ENCODE measurements at regions not wholly inside any gene's neighbourhood (a gene's known extent, or its start where the extent isn't known, plus 50 kb on each side); places are given as distances from the start of the nearest gene placed in this dataset.

DNA sequence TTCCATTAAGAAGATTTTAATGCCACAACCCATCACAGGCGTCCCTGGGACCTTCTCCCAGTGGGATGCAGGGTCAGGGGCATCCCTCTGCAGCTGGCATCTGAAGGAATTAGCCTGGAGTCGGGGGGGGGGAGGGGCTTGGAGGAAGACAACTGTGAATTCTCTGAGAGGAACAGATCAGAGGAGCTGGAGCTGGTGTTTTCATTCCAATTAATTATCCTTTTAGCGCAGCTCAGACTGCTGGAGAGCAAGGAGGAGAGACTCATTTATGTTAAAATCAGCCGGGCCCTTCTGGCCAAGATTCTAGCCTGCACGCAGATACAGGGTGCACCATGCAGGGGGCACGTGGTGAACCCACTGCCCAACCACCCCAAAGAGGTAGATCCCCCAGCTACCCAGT, 116.2 kb downstream of the CHST1 start:
- H3K9ac ChIP-seq (ENCODE audit: low read length) = no peak overlapping the region
- no peaks in the 10 kb centered on the region for H3K4me1 ChIP-seq (ENCODE audit: insufficient read depth, low read length, severe bottlenecking)
- H3K27ac ChIP-seq (ENCODE audit: low read depth, low read length, poor library complexity, severe bottlenecking) = no peak overlapping the region
- no peak for TF ChIP-seq EZH2 (IDR thresholded peaks at IDR 0.05; ENCODE audit: borderline replicate concordance, low read length)
- TF ChIP-seq, protein P1, sequence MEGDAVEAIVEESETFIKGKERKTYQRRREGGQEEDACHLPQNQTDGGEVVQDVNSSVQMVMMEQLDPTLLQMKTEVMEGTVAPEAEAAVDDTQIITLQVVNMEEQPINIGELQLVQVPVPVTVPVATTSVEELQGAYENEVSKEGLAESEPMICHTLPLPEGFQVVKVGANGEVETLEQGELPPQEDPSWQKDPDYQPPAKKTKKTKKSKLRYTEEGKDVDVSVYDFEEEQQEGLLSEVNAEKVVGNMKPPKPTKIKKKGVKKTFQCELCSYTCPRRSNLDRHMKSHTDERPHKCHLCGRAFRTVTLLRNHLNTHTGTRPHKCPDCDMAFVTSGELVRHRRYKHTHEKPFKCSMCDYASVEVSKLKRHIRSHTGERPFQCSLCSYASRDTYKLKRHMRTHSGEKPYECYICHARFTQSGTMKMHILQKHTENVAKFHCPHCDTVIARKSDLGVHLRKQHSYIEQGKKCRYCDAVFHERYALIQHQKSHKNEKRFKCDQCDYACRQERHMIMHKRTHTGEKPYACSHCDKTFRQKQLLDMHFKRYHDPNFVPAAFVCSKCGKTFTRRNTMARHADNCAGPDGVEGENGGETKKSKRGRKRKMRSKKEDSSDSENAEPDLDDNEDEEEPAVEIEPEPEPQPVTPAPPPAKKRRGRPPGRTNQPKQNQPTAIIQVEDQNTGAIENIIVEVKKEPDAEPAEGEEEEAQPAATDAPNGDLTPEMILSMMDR (IDR thresholded peaks at IDR 0.05; ENCODE audit: low read length) = no peak
- no peaks in the 10 kb centered on the region for H3F3A ChIP-seq (ENCODE audit: insufficient read depth, low read length)
- H3K4me3 ChIP-seq (ENCODE audit: low read depth, low read length, poor library complexity, severe bottlenecking) = no peak overlapping the region
- H3K27me3 ChIP-seq (ENCODE audit: insufficient read depth, low read length) = no peaks in the 10 kb centered on the region
- no peak overlapping the region for H2AFZ ChIP-seq (ENCODE audit: low read length)
- no peaks in the 10 kb centered on the region for H4K20me1 ChIP-seq (ENCODE audit: insufficient read depth, low read length)
- no peaks in the 10 kb centered on the region for H3K9me3 ChIP-seq (ENCODE audit: low read length)
- no peaks in the 10 kb centered on the region for H3K79me2 ChIP-seq (ENCODE audit: insufficient read depth, low read length)
- no peak overlapping the region for H3K4me2 ChIP-seq (ENCODE audit: low read length)
- H3K36me3 ChIP-seq (ENCODE audit: insufficient read depth, low read length) = no peaks in the 10 kb centered on the region
- no peaks in the 10 kb centered on the region for H3K9me2 ChIP-seq (ENCODE audit: low read depth, low read length)

DNA sequence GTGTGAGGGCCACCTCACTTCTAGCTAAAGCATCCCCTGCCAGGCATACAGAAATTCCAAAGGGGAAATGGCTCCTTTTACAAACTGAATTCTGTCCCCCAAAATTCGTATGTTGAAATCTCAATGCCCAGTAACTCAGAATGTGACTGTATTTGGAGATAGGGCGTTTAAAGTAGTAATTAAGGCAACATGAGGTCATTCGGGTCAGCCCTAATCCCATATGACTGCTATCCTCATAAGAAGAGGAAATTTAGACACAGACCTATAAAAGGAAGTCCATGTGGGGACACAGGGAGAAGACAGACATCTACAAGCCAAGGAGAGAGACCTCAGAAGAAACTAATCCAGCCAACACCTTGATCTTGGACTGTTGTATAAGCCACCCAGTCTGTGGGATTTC, 119.1 kb downstream of the CHST1 start:
- Histone ChIP-seq H3K9me3 (ENCODE audit: low read length) (no peaks in the 10 kb centered on the region), H4K20me1 (ENCODE audit: insufficient read depth, low read length) (no peaks in the 10 kb centered on the region), H3F3A (ENCODE audit: insufficient read depth, low read length) (no peaks in the 10 kb centered on the region), H3K79me2 (ENCODE audit: insufficient read depth, low read length) (no peaks in the 10 kb centered on the region), H3K4me1 (ENCODE audit: insufficient read depth, low read length, severe bottlenecking) (no peaks in the 10 kb centered on the region), H3K9me2 (ENCODE audit: low read depth, low read length) (no peaks in the 10 kb centered on the region), H3K9ac (ENCODE audit: low read length) (no peak overlapping the region), H3K4me3 (ENCODE audit: low read depth, low read length, poor library complexity, severe bottlenecking) (no peak overlapping the region), H3K27ac (ENCODE audit: low read depth, low read length, poor library complexity, severe bottlenecking) (no peak overlapping the region), H3K36me3 (ENCODE audit: insufficient read depth, low read length) (no peaks in the 10 kb centered on the region), H2AFZ (ENCODE audit: low read length) (no peak overlapping the region), H3K4me2 (ENCODE audit: low read length) (no peak overlapping the region), H3K27me3 (ENCODE audit: insufficient read depth, low read length) (no peaks in the 10 kb centered on the region)
- no peak for TF ChIP-seq EZH2 (IDR thresholded peaks at IDR 0.05; ENCODE audit: borderline replicate concordance, low read length)
- TF ChIP-seq, protein P1 (IDR thresholded peaks at IDR 0.05; ENCODE audit: low read length) = no peak

DNA sequence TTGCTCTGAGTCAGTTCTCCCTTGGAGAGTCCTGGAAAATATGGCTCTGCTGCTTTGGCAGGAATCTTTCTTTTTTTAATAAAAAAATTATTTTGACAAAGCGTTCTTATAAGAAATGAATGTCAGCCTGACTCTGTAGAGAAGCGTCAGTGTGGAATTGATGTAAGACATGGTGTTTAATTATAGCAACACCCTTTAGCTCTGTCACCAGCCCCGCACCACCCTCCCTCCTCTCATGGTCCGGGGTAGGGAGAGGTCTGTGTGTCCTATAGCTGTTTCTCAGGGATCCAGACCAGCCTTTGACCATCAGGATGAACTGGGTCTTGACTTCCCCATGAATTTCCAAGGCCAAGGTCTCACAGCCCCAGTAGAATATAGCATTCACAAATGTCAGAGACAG, 120.6 kb downstream of the CHST1 start:
- H3K4me1 ChIP-seq (ENCODE audit: insufficient read depth, low read length, severe bottlenecking) = no peaks in the 10 kb centered on the region
- no peak overlapping the region for H3K9ac ChIP-seq (ENCODE audit: low read length)
- H3K4me3 ChIP-seq (ENCODE audit: low read depth, low read length, poor library complexity, severe bottlenecking) = no peak overlapping the region
- no peaks in the 10 kb centered on the region for H3K27me3 ChIP-seq (ENCODE audit: insufficient read depth, low read length)
- TF ChIP-seq, protein P1 (IDR thresholded peaks at IDR 0.05; ENCODE audit: low read length) = no peak
- no peaks in the 10 kb centered on the region for H4K20me1 ChIP-seq (ENCODE audit: insufficient read depth, low read length)
- no peaks in the 10 kb centered on the region for H3K9me2 ChIP-seq (ENCODE audit: low read depth, low read length)
- H3K27ac ChIP-seq (ENCODE audit: low read depth, low read length, poor library complexity, severe bottlenecking) = no peak overlapping the region
- no peaks in the 10 kb centered on the region for H3K79me2 ChIP-seq (ENCODE audit: insufficient read depth, low read length)
- H2AFZ ChIP-seq (ENCODE audit: low read length) = no peak overlapping the region
- H3K36me3 ChIP-seq (ENCODE audit: insufficient read depth, low read length) = no peaks in the 10 kb centered on the region
- H3F3A ChIP-seq (ENCODE audit: insufficient read depth, low read length) = no peaks in the 10 kb centered on the region
- no peak overlapping the region for H3K4me2 ChIP-seq (ENCODE audit: low read length)
- H3K9me3 ChIP-seq (ENCODE audit: low read length) = no peaks in the 10 kb centered on the region
